DOHH2 (cell line): ENCODE measurements at regions not wholly inside any gene's neighbourhood (a gene's known extent, or its start where the extent isn't known, plus 50 kb on each side); places are given as distances from the start of the nearest gene placed in this dataset.

Experiments used
- CTCF ChIP-seq: fragments of 200-600 bp; sonication (generic); IDR thresholded peaks from one replicate; pipeline ENCODE4 v1.5.1; 2014; ENCODE audit warnings: antibody characterized with exemption, mild to moderate bottlenecking, low read depth, low read length; ENCODE audit not compliant: poor library complexity, severe bottlenecking
- EZH2phosphoT487 ChIP-seq: fragments of 200-600 bp; sonication (generic); IDR thresholded peaks from 2 replicates; pipeline ENCODE4 v1.6.1; 2017; ENCODE audit warnings: borderline replicate concordance, mild to moderate bottlenecking, antibody characterized with exemption, low read length, moderate library complexity, mixed read lengths

- TF ChIP-seq CTCF: no peak
- TF ChIP-seq EZH2phosphoT487: no peak
Measured at GRCh38 chr22:27253108-27253902, 548.3 kb downstream of the MN1 start.
